HCT116 (cell line): ENCODE measurements at regions not wholly inside any gene's neighbourhood (a gene's known extent, or its start where the extent isn't known, plus 50 kb on each side); places are given as distances from the start of the nearest gene placed in this dataset.

Experiments
- ATAC-seq: fragments of 200-7000 bp; cut with Tn5 transposase; 2 replicates; pipeline ENCODE4 v1.9.1; 2020; ENCODE audit warnings: mild to moderate bottlenecking, moderate library complexity
- BruUV-seq: library from RNA; stranded (reverse); fragments of 400-500 nt; replicated peaks from 2 replicates; lab custom pipeline; 2021; lab: Mats Ljungman, UMichigan
- CTCF ChIA-PET: fragments of 300-600 bp; sonication (Branson Sonifier 250); formaldehyde crosslinking; loops from one replicate; lab custom pipeline; 2021; ENCODE audit warnings: antibody characterized with exemption; lab: Charles Lee
- POLR2A ChIA-PET: fragments of 300-600, 350-600 bp; sonication (Branson Sonifier 250); formaldehyde crosslinking; loops from one replicate; lab custom pipeline; 2021; ENCODE audit warnings: antibody characterized with exemption; lab: Charles Lee
- RAD21 ChIA-PET, 2 experiments: fragments of 300-600 bp; sonication (Branson Sonifier 250); formaldehyde crosslinking; loops; one replicate each; lab custom pipeline; 2023; ENCODE audit warnings: low total read pairs in 2 of 2; ENCODE audit not compliant: uncharacterized antibody in 2 of 2, unreplicated experiment in 2 of 2, low non-redundant PET in 1 of 2; lab: Charles Lee
- DNase-seq: peaks from one replicate; pipeline ENCODE4 v3.0.0-alpha.2; 2010; ENCODE audit warnings: low read depth, low spot score
- H2AFZ ChIP-seq: fragments of 200-600 bp; shearing (Covaris generic), sonication (generic); 2 replicates; pipeline ENCODE4 v1.6.1; 2017; ENCODE audit warnings: low read depth, mixed run types, mixed read lengths, antibody characterized with exemption, low read length; ENCODE audit not compliant: poor library complexity, severe bottlenecking
- H3K27ac ChIP-seq: 2 replicates; pipeline ENCODE4 v1.5.1; 2012; ENCODE audit warnings: low read depth, low read length
- H3K27me3 ChIP-seq: fragments of 200-600 bp; sonication (generic); 2 replicates; pipeline ENCODE4 v1.6.1; 2016; ENCODE audit warnings: mixed run types, low read length, mixed read lengths; ENCODE audit not compliant: insufficient read depth
- H3K36me3 ChIP-seq, 2 experiments: fragments of 200-500 bp in 1 of 2; fragments of 200-600 bp in 1 of 2; sonication (Bioruptor generic) in 1 of 2; sonication (generic) in 1 of 2; 2 replicates each; pipeline versions ENCODE4 v1.5.1 to v1.6.1; 2014 to 2016; ENCODE audit warnings: low read length in 2 of 2, inconsistent platforms in 1 of 2, mixed read lengths in 1 of 2, mixed run types in 1 of 2; ENCODE audit not compliant: insufficient read depth in 2 of 2, control insufficient read depth in 1 of 2
- H3K4me1 ChIP-seq, 2 experiments: fragments of 200-600 bp in 1 of 2; sonication (generic) in 1 of 2; 2 replicates each; pipeline versions ENCODE4 v1.5.1 to v1.6.1; 2012 to 2017; ENCODE audit warnings: low read length in 2 of 2, inconsistent platforms in 1 of 2, mild to moderate bottlenecking in 1 of 2, mixed read lengths in 1 of 2, mixed run types in 1 of 2, moderate library complexity in 1 of 2; ENCODE audit not compliant: insufficient read depth in 2 of 2, control insufficient read depth in 1 of 2
- H3K4me2 ChIP-seq: fragments of 200-600 bp; sonication (generic); 2 replicates; pipeline ENCODE4 v1.6.1; 2017; ENCODE audit warnings: mixed run types, low read length, mixed read lengths
- H3K4me3 ChIP-seq, 2 experiments: fragments of 200-600 bp in 1 of 2; sonication (generic) in 1 of 2; replicated peaks in 1 of 2; 2 replicates each; pipeline ENCODE4 v1.5.1; 2011 to 2016; ENCODE audit warnings: low read length in 2 of 2, control low read depth in 1 of 2, low read depth in 1 of 2, mild to moderate bottlenecking in 1 of 2, mixed read lengths in 1 of 2, mixed run types in 1 of 2
- H3K79me2 ChIP-seq: fragments of 200-600 bp; sonication (generic); 2 replicates; pipeline ENCODE4 v1.6.1; 2017; ENCODE audit warnings: mild to moderate bottlenecking, mixed run types, low read length, moderate library complexity, mixed read lengths; ENCODE audit not compliant: insufficient read depth
- H3K9ac ChIP-seq: fragments of 200-600 bp; sonication (generic); 2 replicates; pipeline ENCODE4 v1.6.1; 2016; ENCODE audit warnings: low read length, mixed read lengths
- H3K9me2 ChIP-seq: fragments of 200-600 bp; sonication (generic), shearing (Covaris generic); 2 replicates; pipeline ENCODE4 v1.6.1; 2017; ENCODE audit warnings: mixed run types, mild to moderate bottlenecking, moderate library complexity; ENCODE audit not compliant: insufficient read depth
- H3K9me3 ChIP-seq, 2 experiments: fragments of 200-500 bp in 1 of 2; fragments of 200-600 bp in 1 of 2; sonication (Bioruptor generic) in 1 of 2; sonication (generic) in 1 of 2; 2 replicates each; pipeline ENCODE4 v1.6.1; 2014 to 2017; ENCODE audit warnings: low read length in 2 of 2, mixed read lengths in 2 of 2, inconsistent platforms in 1 of 2, low read depth in 1 of 2, mild to moderate bottlenecking in 1 of 2, mixed run types in 1 of 2, moderate library complexity in 1 of 2; ENCODE audit not compliant: control insufficient read depth in 1 of 2, insufficient read depth in 1 of 2
- H4K20me1 ChIP-seq: fragments of 200-600 bp; sonication (generic), shearing (Covaris generic); 2 replicates; pipeline ENCODE4 v1.6.1; 2017; ENCODE audit warnings: mixed run types, mild to moderate bottlenecking, moderate library complexity; ENCODE audit not compliant: insufficient read depth
- EGR1 ChIP-seq: IDR thresholded peaks from 2 replicates; pipeline ENCODE4 v1.6.1; 2012; ENCODE audit warnings: low read depth
- ELF1 ChIP-seq: IDR thresholded peaks from 2 replicates; pipeline ENCODE4 v1.6.1; 2012; ENCODE audit warnings: low read depth, borderline replicate concordance
- EZH2phosphoT487 ChIP-seq: fragments of 200-600 bp; IDR thresholded peaks from 2 replicates; pipeline ENCODE4 v1.6.1; 2018; ENCODE audit warnings: antibody characterized with exemption, borderline replicate concordance
- JUND ChIP-seq: IDR thresholded peaks from 2 replicates; pipeline ENCODE4 v1.6.1; 2012
- SP1 ChIP-seq: IDR thresholded peaks from 2 replicates; pipeline ENCODE4 v1.6.1; 2012; ENCODE audit warnings: low read depth
- SRF ChIP-seq: IDR thresholded peaks from 2 replicates; pipeline ENCODE4 v1.6.1; 2012; ENCODE audit warnings: low read depth
- YY1 ChIP-seq: IDR thresholded peaks from 2 replicates; pipeline ENCODE4 v1.6.1; 2011; ENCODE audit warnings: low read length, low read depth, moderate library complexity, mild to moderate bottlenecking; ENCODE audit not compliant: insufficient replicate concordance; ENCODE audit errors: extremely low read depth
- ZFX ChIP-seq: fragments of 450-650 bp; IDR thresholded peaks from 2 replicates; pipeline ENCODE4 v1.6.1; 2017
- intact Hi-C: fragments of 100-400 bp; cut with micrococcal nuclease; formaldehyde crosslinking; loops from 2 replicates; pipeline ENCODE4 v1.10.0; 2022
- TF ChIP-seq, protein P1 (sequence below): IDR thresholded peaks from 2 replicates; pipeline ENCODE4 v1.6.1; 2012
- TF ChIP-seq, protein P2 (sequence below), 3 experiments: fragments of 200-600 bp in 1 of 3; sonication (generic) in 1 of 3; IDR thresholded peaks in 2 of 3; conservative IDR thresholded peaks in 1 of 3; 2 replicates each; pipeline ENCODE4 v1.5.1; 2012 to 2017; ENCODE audit warnings: low read depth in 2 of 3, low read length in 2 of 3, antibody characterized with exemption in 1 of 3, borderline replicate concordance in 1 of 3, control low read depth in 1 of 3, mild to moderate bottlenecking in 1 of 3, mixed read lengths in 1 of 3, mixed run types in 1 of 3, moderate library complexity in 1 of 3; ENCODE audit not compliant: insufficient read depth in 1 of 3

DNA sequence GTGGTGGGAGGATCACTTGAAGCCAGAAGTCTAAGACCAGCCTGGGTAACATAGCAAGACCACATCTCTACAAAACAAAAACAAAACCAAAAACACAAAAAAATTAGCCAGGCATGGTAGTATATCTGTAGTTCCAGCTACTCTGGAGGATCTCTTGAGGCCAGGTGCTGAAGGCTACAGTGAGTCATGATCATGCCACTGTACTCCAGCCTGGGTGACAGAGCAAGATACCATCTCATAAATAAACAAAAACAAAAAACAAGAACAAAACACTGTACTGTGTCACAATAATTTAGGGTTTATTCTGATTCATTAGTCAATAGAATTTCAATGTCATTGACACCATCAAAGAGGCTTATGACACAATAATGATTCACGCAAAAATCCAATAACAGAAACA lies 1121.7 kb upstream of the MAP3K7 start:
- H3K9me2 ChIP-seq: no peaks in the 10 kb centered on the region
- H3K27me3 ChIP-seq: no peaks in the 10 kb centered on the region
- no peak overlapping the region for H3K9ac ChIP-seq
- H2AFZ ChIP-seq: no peak overlapping the region
- no peaks in the 10 kb centered on the region for H3K79me2 ChIP-seq
- no peaks in the 10 kb centered on the region for H3K4me1 ChIP-seq
- no peak overlapping the region for H3K27ac ChIP-seq
- no peak for TF ChIP-seq YY1
- TF ChIP-seq, protein P1, sequence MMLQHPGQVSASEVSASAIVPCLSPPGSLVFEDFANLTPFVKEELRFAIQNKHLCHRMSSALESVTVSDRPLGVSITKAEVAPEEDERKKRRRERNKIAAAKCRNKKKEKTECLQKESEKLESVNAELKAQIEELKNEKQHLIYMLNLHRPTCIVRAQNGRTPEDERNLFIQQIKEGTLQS: no peak
- TF ChIP-seq ELF1: no peak
- no peak for TF ChIP-seq SRF
- no peak for TF ChIP-seq JUND
- TF ChIP-seq SP1: no peak
- TF ChIP-seq, protein P2, sequence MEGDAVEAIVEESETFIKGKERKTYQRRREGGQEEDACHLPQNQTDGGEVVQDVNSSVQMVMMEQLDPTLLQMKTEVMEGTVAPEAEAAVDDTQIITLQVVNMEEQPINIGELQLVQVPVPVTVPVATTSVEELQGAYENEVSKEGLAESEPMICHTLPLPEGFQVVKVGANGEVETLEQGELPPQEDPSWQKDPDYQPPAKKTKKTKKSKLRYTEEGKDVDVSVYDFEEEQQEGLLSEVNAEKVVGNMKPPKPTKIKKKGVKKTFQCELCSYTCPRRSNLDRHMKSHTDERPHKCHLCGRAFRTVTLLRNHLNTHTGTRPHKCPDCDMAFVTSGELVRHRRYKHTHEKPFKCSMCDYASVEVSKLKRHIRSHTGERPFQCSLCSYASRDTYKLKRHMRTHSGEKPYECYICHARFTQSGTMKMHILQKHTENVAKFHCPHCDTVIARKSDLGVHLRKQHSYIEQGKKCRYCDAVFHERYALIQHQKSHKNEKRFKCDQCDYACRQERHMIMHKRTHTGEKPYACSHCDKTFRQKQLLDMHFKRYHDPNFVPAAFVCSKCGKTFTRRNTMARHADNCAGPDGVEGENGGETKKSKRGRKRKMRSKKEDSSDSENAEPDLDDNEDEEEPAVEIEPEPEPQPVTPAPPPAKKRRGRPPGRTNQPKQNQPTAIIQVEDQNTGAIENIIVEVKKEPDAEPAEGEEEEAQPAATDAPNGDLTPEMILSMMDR (IDR thresholded peaks at IDR 0.05 in 2 of 3, conservative IDR thresholded peaks at IDR 0.05 in 1 of 3; ENCODE audit: borderline replicate concordance in 1 of 3, insufficient read depth in 1 of 3, low read depth in 2 of 3, low read length in 2 of 3): no peak
- TF ChIP-seq ZFX: no peak
- TF ChIP-seq EZH2phosphoT487: no peak
- H3K36me3 ChIP-seq: no peaks in the 10 kb centered on the region; a peak in 1 of 4 replicates
- ATAC-seq (no peak), DNase-seq (no peak)
- no peak overlapping the region for H3K4me2 ChIP-seq
- intact Hi-C loops: no loop called here
- BruUV-seq: no TSS peak
- no peak overlapping the region for H3K4me3 ChIP-seq
- ChIA-PET CTCF (no interaction called here), RAD21 (no interaction called here), POLR2A (no interaction called here)
- H3K9me3 ChIP-seq: peaks cover 0 to 17% of the 10 kb centered on the region in 2 experiments; a peak in 2 of 4 replicates
- H4K20me1 ChIP-seq: no peaks in the 10 kb centered on the region

DNA sequence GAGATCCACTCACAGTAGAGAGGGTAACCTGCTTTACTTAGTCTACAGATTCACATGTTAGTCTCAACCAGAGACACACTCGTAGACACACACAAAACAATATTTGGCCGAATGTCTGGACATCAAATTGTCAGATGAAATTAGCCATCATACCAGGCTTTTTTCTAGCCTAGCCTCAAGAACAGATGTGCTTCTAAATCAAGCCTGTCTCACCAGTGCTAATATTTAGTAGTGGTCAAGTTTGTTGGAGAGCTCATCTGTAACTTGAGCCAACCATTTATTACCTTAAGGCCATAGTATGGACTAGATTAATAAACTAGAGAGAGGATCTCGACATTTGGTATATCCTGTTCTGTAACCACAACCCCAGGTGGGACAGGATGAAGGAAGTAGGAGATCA lies 1118.8 kb upstream of the MAP3K7 start:
- BruUV-seq: no TSS peak
- H3K9ac ChIP-seq: no peak overlapping the region
- POLR2A ChIA-PET: no interaction called here
- H3K4me1 ChIP-seq: no peaks in the 10 kb centered on the region
- no peak for TF ChIP-seq EGR1
- peaks cover 0 to 27% of the 10 kb centered on the region in 2 experiments; a peak in 2 of 4 replicates for H3K9me3 ChIP-seq
- DNase-seq (no peak), ATAC-seq (no peak)
- CTCF ChIA-PET: no interaction called here
- H3K4me3 ChIP-seq: no peak overlapping the region
- H4K20me1 ChIP-seq: no peaks in the 10 kb centered on the region
- H3K27me3 ChIP-seq: no peaks in the 10 kb centered on the region
- H3K27ac ChIP-seq: no peak overlapping the region
- no peaks in the 10 kb centered on the region; a peak in 1 of 4 replicates for H3K36me3 ChIP-seq
- RAD21 ChIA-PET: no interaction called here
- intact Hi-C loops: no loop called here
- no peaks in the 10 kb centered on the region for H3K9me2 ChIP-seq
- no peak overlapping the region for H3K4me2 ChIP-seq
- H2AFZ ChIP-seq: no peak overlapping the region
- H3K79me2 ChIP-seq: no peaks in the 10 kb centered on the region
